Skeletal muscle cell (primary cell): ENCODE measurements at regions not wholly inside any gene's neighbourhood (a gene's known extent, or its start where the extent isn't known, plus 50 kb on each side); places are given as distances from the start of the nearest gene placed in this dataset.
"Not testable (repeated sequence)": the region's sequence is repeated elsewhere in the genome, so short reads cannot be mapped to it uniquely, and the experiment has no call there.

Experiments
- DNase-seq: peaks from one replicate; pipeline ENCODE4 v3.0.0-alpha.2; 2010; ENCODE audit warnings: low read depth
- H3K4me3 ChIP-seq: 2 replicates; pipeline ENCODE4 v1.5.1; 2011; ENCODE audit warnings: low read depth, mild to moderate bottlenecking, control low read depth, low read length, moderate library complexity

DNA sequence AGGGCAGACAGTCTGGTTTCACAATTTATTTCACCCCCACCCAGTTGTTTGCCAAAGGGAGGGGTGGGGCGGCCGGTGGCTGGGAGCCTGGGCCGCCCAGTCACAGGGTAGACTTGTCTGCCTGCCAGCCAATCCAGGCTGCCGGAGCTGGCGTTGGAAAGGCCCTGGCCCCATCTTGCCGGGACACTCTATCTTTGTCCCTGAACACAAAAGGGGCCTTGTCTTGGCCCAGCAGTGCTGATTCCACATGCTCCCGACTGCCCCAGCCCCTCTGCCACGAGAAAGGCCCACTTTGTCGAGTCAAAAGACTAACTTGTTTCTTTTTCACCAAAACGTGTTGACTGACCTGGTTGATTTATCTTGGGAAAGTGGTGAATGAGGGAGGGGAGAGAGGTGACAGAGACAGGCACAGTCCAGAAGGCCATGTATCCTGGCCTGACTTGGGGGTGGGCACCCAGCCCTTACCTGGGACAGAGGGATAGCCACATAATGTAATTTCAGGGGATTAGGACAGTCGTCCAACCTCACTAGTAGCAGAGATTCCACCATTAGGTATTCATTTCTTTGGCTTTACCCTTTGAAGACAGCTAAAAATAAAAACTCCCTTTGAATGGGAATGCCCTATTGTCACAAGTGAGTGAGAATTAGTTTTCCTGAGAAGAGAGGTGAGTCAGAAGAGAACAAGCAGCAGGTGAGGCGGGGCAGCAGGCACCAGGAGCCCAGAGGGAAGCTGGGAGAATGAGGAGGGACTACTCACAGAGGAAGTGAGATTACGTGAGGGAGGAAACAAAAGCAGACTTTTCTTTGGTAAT lies 67.0 kb upstream of the SIRPA start:
- no peak for DNase-seq
- H3K4me3 ChIP-seq: no peak overlapping the region

DNA sequence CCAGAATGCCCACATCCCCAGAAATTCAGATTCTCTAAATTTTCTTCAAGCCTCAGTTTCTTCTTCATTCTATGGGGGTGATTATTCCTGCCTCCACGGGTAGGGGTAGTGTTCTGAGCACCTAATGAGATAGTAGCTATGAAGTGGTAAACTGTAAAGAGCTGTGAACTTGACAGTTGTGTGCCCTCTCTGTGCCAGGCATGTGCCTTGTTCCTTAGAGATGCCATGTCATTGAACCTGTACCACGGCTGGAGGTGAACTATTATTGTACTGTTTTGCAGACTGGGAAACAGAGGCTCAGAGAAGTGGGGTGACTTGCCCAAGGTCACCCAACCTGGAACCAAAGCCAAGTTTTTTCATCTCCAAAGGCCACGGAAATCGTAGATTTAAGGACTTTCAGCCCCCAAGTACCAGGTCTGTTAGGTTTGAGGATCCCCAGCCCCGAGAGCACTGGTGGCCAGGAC lies 67.7 kb upstream of the SIRPA start:
- H3K4me3 ChIP-seq: no peak overlapping the region
- no peak for DNase-seq

DNA sequence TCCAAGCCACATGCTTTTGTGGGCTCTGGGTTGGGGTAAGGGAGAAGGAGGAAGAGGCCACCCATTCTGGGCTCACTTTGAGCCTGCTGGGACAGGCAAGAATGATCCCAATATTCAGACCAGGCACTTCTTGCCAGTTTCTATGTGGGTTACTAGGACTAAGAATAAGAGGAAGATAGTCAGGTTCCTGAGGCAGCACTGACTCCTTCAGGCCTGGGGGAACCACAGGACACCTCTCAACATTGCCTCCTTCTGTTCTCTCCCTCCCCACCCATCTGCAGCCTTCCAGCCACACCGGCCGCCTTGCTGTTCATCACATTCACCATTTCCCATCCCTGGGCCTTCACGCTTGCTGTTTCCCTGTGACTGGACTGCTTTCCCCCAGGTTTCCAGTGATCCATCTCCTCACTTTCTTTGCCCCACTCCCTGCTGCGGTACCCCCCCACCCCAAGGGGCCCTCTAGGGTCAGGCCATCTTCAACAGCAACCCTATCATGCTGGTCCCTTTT lies 69.2 kb upstream of the SIRPA start:
- DNase-seq: no peak
- H3K4me3 ChIP-seq: no peak overlapping the region

GRCh38 chr20:1825507-1825906 lies 69.7 kb upstream of the SIRPA start:
- DNase-seq: peak; percentile 41
- H3K4me3 ChIP-seq: no peak overlapping the region

DNA sequence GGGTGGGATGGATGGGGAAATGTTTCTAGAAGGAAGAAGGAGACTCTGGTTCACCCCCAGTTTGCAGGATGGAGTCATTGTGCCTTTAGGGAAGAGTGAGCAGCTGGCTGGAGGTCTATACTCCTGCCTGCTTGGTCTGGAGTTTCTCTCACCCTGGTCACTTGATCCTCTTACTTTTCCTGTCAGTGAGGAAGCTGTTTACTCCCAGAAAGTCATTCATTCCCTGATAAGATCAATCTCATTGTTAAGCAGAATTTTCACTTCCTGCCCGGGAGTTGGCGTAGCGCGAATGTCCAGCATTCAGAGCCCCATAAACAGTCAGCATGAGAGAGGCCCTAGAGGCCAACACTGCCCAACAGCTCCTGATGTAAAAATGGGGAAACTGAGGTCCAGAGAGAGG lies 70.4 kb upstream of the SIRPA start:
- H3K4me3 ChIP-seq: no peak overlapping the region
- no peak for DNase-seq

DNA sequence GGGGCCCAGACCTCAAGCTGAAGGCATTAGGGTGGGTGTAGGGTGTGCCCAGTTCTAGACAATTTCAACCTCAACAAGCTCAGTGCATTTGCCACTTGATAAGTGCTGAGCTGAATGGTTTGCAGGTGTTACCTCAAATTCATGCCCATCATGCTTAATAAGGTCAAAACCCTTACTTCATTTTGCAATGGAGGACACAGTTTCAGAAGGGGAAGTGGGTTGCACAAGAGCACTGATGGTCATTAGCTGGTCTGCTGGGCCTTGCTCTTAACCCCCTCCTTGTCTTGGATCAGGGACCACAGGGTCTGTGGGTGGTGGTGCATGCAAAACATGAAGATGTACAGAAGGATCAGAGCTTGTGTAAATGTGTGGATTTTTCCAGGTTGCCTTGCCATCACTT lies 71.0 kb upstream of the SIRPA start:
- H3K4me3 ChIP-seq: no peak overlapping the region
- no peak for DNase-seq

- no peak overlapping the region for H3K4me3 ChIP-seq
- DNase-seq: no peak
Measured at GRCh38 chr20:1823450-1823844, 71.8 kb upstream of the SIRPA start.

DNA sequence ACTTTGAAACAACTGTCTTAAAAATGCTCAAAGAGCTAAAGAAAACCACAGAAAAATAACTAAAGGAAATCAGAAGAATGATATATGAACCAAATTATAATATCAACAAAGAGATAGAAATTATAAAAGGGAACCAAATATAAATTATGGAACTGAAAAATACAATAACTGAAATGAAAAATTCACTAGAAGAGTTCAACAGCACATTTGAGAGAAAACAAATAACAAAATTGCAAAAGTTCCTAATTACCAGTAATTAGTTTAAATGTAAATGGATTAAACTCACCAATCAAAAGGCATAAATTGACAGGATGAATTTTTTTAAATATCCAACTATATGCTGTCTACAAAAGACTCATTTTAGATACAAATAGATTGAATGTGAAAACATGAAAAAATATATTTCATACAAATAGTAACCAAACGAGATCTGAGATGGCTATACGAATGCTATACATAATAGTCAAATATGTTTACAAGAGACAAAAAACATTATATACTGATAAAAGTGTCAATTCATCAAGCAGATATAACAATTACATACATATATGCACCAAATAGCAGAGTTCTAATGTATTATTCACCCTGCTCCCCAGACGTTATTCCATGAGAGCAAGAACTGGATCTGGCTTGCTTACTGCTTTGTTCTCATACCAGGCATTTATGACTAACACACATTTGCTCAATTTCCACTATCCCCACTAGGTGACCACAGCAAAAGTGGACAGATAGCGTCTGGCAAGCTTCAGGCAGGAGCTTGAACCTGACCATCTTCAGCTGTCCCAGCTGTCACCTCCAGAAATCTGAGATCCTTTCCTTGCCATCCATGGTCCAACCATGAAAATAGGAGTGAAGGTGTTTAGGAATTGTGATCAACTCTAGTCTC lies 72.4 kb upstream of the SIRPA start:
- no peak overlapping the region for H3K4me3 ChIP-seq
- no peak for DNase-seq

DNA sequence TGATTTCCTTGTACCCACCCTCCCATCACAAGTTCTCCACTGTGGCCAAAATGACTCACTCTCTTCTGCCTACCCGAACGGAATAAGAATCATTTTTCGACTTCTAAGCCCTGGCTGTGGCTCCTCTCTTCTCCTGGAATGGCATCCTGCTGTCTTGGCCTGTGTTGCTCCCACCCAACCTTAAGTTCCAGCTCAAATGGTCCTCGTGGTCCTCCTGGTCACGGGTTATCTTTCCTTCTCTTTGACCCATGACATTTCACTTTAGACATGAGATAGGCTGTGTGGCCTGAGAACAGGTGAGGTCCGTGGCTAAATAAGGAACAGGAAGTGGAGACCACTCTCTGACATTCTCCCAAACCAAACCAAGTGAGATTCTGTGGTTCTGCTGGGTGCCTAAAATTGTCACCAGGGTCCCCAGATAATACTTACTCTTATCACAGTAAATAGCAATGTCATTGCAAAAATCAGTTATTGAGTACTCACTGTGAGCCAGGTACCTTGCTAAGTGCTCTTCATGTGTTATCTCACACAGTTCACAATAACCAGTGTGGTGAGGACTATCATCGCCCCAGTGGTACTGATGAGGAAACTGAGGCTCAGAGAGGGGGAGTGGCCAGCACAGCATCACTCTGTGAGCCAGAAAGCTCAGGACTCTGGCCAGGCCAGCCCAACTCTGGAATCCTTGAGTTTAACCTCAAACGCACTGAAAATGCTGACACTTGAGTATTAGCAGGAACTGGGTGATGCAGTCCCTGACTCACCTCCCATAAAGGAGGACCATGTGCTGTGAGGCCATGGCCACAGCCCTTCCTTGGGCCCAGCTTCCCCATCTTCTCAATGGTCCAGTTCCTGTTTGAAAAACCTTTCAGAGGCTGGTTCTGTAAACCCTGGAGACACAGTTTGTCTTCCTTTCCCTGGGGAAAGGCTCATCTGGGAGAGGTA lies 74.8 kb upstream of the SIRPA start:
- DNase-seq: no peak
- H3K4me3 ChIP-seq: no peak overlapping the region

DNA sequence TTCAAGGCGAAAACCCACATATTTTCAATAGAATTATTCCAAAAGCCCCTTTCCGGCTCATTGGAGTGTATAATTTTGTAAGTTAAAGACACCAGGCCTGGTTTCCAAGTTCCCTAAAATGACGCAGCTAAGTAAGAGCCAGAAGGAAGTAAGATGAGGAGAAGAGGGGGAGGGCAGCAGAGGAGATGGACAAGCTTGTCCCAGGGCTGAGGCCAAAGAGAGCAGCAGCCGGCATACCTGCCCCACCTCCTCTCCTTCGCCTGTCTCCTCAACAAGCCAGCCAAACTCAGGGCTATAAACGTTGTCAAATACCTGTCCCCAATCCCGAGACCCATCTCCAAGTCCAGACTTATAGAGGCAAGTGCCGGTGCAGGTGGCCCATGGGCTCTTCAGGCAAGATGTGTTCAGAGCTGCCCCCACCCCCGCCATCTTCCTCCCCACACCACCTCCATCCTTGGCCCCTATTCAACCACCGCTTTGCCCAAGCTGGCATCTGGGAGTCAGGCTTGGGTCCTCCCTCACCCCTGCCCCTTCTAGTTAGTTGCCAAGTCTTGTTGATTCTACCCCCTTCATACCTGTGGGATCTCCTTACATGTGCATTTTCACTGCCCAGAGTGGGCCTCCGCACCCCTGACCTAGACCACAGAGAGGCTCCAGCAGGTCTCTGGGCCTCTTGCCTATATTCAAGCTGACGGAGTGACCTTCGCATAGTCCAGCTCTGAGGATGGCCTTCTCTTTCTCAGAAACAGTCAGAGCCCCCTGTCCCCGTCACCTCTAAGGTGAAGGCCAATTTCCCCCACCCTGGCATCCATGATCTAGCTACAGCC lies 75.7 kb upstream of the SIRPA start:
- DNase-seq: no peak
- no peak overlapping the region for H3K4me3 ChIP-seq

DNA sequence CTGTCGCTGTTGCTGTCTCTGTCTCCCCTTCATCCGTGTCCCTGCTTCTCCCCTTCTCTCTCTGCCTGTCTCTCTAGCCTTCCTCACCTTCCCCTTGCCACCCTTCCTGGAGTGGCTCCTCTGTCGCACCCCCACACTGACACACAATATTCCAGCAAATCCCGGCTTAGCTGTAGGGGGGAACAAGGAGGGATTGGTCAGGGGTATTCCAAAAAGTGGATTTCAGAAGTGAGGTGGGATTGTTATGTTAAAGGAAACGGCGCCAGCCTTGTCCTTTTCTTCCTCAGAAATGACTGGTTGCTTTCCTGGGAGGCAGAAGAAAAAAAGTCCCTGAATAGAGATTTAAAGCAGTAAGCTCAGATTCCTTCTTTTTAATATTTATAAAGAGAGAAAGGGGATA lies 76.3 kb upstream of the SIRPA start:
- DNase-seq: no peak
- H3K4me3 ChIP-seq: no peak overlapping the region

GRCh38 chr20:1818247-1818840 lies 76.9 kb upstream of the SIRPA start:
- no peak for DNase-seq
- no peak overlapping the region for H3K4me3 ChIP-seq

GRCh38 chr20:1817577-1818211 lies 77.5 kb upstream of the SIRPA start:
- no peak for DNase-seq
- H3K4me3 ChIP-seq: no peak overlapping the region

DNA sequence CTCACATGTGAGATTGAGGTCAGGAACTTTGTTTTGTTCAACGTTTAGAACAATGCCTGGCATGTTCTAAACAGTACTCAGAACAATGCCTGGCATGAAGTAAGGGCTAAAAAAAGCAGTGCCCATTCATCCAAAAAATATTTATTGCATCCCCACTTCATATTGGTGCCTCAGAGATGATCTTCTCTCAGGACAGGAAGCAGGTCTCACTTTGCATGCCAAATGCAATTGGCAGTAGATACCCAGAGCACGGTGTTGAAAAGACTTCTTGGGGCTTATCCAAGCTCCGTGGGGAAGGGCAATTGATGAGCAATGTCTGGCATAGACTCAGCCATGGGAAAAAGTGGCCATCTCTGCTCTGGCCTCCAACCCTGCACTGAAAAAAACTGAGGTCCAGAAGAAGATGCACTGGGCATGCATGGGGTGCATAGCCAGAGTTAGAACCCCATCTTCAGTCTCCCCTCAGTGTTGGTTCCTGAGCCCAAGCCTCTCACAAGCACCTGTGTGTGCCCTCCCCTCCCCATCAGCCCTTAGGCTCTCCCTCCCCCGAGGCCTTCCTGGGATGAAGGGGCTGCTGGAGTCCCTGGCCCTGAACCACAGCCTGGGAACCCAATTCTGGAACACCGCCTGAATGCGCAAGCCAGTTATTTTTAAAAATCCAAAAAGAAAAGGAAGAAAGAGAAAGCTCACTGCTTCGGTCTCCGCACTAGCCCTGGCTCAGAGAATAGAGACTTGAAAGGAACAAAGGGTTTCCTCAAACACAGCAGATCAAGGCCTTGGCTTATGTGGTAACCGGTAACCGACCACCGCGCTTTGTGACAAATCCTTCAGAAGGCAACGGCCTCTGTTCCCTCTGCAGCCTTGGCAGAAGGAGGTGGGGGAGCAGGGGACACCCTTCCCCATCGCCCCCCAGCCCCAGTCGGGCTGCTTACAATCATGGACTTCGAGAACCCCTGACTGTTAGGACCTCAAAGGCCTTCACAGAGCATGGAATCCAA lies 78.5 kb upstream of the SIRPA start:
- DNase-seq: peak; percentile 69
- H3K4me3 ChIP-seq: no peak overlapping the region

- no peak overlapping the region for H3K4me3 ChIP-seq
- no peak for DNase-seq
Measured at GRCh38 chr20:1815502-1816085, 79.6 kb upstream of the SIRPA start.

DNA sequence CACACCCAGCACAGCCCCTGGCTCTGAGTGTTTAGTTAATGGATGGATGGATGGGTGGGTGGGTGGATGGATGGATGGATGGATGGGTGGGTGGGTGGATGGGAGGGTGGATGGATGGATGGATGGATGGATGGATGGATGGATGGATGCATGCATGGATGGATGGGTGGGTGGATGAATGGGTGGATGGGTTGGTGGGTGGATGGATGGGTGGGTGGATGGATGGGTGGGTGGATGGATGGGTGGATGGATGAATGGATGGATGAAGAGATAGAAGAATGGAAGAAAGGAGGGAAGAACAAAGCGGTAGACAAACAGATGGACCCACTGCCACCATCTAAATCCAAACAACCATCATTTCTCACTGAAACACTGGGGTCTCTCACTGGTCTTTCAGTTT lies 80.3 kb upstream of the SIRPA start:
- DNase-seq, H3K4me3 ChIP-seq: not testable (repeated sequence)
